Small intestine (tissue), 7 donors: ENCODE measurements at regions not wholly inside any gene's neighbourhood (a gene's known extent, or its start where the extent isn't known, plus 50 kb on each side); places are given as distances from the start of the nearest gene placed in this dataset.
"Not testable (repeated sequence)": the region's sequence is repeated elsewhere in the genome, so short reads cannot be mapped to it uniquely, and the experiment has no call there.

Experiments used
- DNase-seq, 2 donors: peaks; one replicate each; pipeline versions ENCODE4 v3.0.0 to v3.0.0-alpha.2; 2013
- FAIRE-seq: peaks from 2 replicates; lab custom pipeline; 2012; peaks lifted over from hg19 to GRCh38; lab: Jason Lieb, UNC
- H3K27ac ChIP-seq, 3 donors: one replicate each; pipeline ENCODE4 v1.5.1; 2013; ENCODE audit warnings: low read length in 2 of 3, mild to moderate bottlenecking in 2 of 3, control low read depth in 1 of 3, inconsistent platforms in 1 of 3, low read depth in 1 of 3, moderate library complexity in 1 of 3
- H3K27me3 ChIP-seq, 3 donors: one replicate each; pipeline ENCODE4 v1.6.1; 2013; ENCODE audit warnings: low read length in 3 of 3, inconsistent platforms in 1 of 3; ENCODE audit not compliant: control insufficient read depth in 3 of 3, insufficient read depth in 3 of 3
- H3K36me3 ChIP-seq, 3 donors: one replicate each; pipeline ENCODE4 v1.6.1; 2013; ENCODE audit warnings: low read length in 3 of 3, inconsistent platforms in 1 of 3, low read depth in 1 of 3, mild to moderate bottlenecking in 1 of 3, moderate library complexity in 1 of 3; ENCODE audit not compliant: control insufficient read depth in 3 of 3, insufficient read depth in 2 of 3
- H3K4me1 ChIP-seq, 3 donors: one replicate each; pipeline ENCODE4 v1.6.1; 2013; ENCODE audit warnings: low read length in 2 of 3, inconsistent platforms in 1 of 3, low read depth in 1 of 3, mild to moderate bottlenecking in 1 of 3, moderate library complexity in 1 of 3; ENCODE audit not compliant: control insufficient read depth in 3 of 3, insufficient read depth in 2 of 3
- H3K4me3 ChIP-seq, 3 donors: one replicate each; pipeline ENCODE4 v1.5.1; 2013; ENCODE audit warnings: low read length in 3 of 3, control low read depth in 1 of 3, inconsistent platforms in 1 of 3, low read depth in 1 of 3, mild to moderate bottlenecking in 1 of 3, moderate library complexity in 1 of 3
- H3K9me3 ChIP-seq, 2 donors: one replicate each; pipeline ENCODE4 v1.6.1; 2013; ENCODE audit warnings: low read depth in 1 of 2, low read length in 1 of 2; ENCODE audit not compliant: control insufficient read depth in 2 of 2, insufficient read depth in 1 of 2
- WGBS, 3 donors: extraction: QIAGEN DNeasy Blood & Tissue Kit; methylation state at CpG; one replicate each; pipeline ENCODE4 v1.1.7; 2013; 5-methylcytosine and 5-hydroxymethylcytosine counted together
- donor health status: healthy with polysubstance abuse.
- donor health status: control.
- donor health status: control.
- donor health status: Bipolar disorder and iron deficiency.
- donor health status: healthy.

- DNase-seq: peak in 1 of 2 donors; percentile 5
- Histone ChIP-seq H3K27ac (no peak overlapping the region), H3K36me3 (no peaks in the 10 kb centered on the region), H3K9me3 (no peaks in the 10 kb centered on the region), H3K4me3 (no peak overlapping the region), H3K27me3 (no peaks in the 10 kb centered on the region), H3K4me1 (no peaks in the 10 kb centered on the region)
- 25 to 43% (median 33%) methylated on average over 3 of the region's 3 CpGs for WGBS, 3 donors
- no peak for FAIRE-seq
Measured at GRCh38 chr4:137370206-137370633, 162.1 kb downstream of the PCDH18 start.

- no peak for DNase-seq
- WGBS, 3 donors: 60 to 73% (median 65%) methylated on average over 2 of the region's 2 CpGs
- H3K9me3 ChIP-seq: no peaks in the 10 kb centered on the region
- no peaks in the 10 kb centered on the region for H3K36me3 ChIP-seq
- no peak overlapping the region for H3K4me3 ChIP-seq
- no peak for FAIRE-seq
- H3K27ac ChIP-seq: no peak overlapping the region
- no peaks in the 10 kb centered on the region for H3K27me3 ChIP-seq
- H3K4me1 ChIP-seq: no peaks in the 10 kb centered on the region
Measured at GRCh38 chr4:137367620-137368019, 164.7 kb downstream of the PCDH18 start.

- FAIRE-seq: no peak
- no peaks in the 10 kb centered on the region for H3K9me3 ChIP-seq
- no peak for DNase-seq
- H3K4me3 ChIP-seq: no peak overlapping the region
- no peak overlapping the region for H3K27ac ChIP-seq
- no peaks in the 10 kb centered on the region for H3K27me3 ChIP-seq
- 55 to 67% (median 62%) methylated on average over 4 of the region's 4 CpGs for WGBS, 3 donors
- no peaks in the 10 kb centered on the region for H3K36me3 ChIP-seq
- no peaks in the 10 kb centered on the region for H3K4me1 ChIP-seq
Measured at GRCh38 chr4:137363496-137363895, 168.8 kb downstream of the PCDH18 start.

GRCh38 chr4:137361756-137362470 lies 170.4 kb downstream of the PCDH18 start:
- no peaks in the 10 kb centered on the region for H3K9me3 ChIP-seq
- no peaks in the 10 kb centered on the region for H3K4me1 ChIP-seq
- H3K36me3 ChIP-seq: no peaks in the 10 kb centered on the region
- FAIRE-seq (no peak), DNase-seq (no peak)
- H3K27ac ChIP-seq: no peak overlapping the region
- WGBS, 3 donors: 58 to 68% (median 64%) methylated on average over 3 of the region's 3 CpGs
- H3K27me3 ChIP-seq: no peaks in the 10 kb centered on the region
- H3K4me3 ChIP-seq: no peak overlapping the region

GRCh38 chr4:137360761-137361160 lies 171.5 kb downstream of the PCDH18 start:
- Histone ChIP-seq H3K36me3 (no peaks in the 10 kb centered on the region), H3K27ac (no peak overlapping the region), H3K4me3 (no peak overlapping the region), H3K9me3 (no peaks in the 10 kb centered on the region), H3K27me3 (no peaks in the 10 kb centered on the region), H3K4me1 (no peaks in the 10 kb centered on the region)
- 67 to 76% (median 70%) methylated on average over 1 of the region's 1 CpG for WGBS, 3 donors
- FAIRE-seq (no peak), DNase-seq (no peak)

GRCh38 chr4:137359691-137360315 lies 172.5 kb downstream of the PCDH18 start:
- Histone ChIP-seq H3K27me3 (no peaks in the 10 kb centered on the region), H3K4me3 (no peak overlapping the region), H3K9me3 (no peaks in the 10 kb centered on the region), H3K27ac (no peak overlapping the region), H3K4me1 (no peaks in the 10 kb centered on the region), H3K36me3 (no peaks in the 10 kb centered on the region)
- FAIRE-seq (no peak), DNase-seq (no peak)
- WGBS, 3 donors: 44 to 51% (median 46%) methylated on average over 2 of the region's 2 CpGs

GRCh38 chr4:137354562-137354961 lies 177.7 kb downstream of the PCDH18 start:
- not testable (repeated sequence) for H3K4me1 ChIP-seq, DNase-seq, FAIRE-seq

GRCh38 chr4:137347371-137347770 lies 184.9 kb downstream of the PCDH18 start:
- no peaks in the 10 kb centered on the region for H3K4me1 ChIP-seq
- no peak for FAIRE-seq
- no peak for DNase-seq
- H3K4me3 ChIP-seq: no peak overlapping the region
- 46 to 49% (median 48%) methylated on average over 2 of the region's 2 CpGs for WGBS, 3 donors
- no peak overlapping the region for H3K27ac ChIP-seq
- no peaks in the 10 kb centered on the region for H3K36me3 ChIP-seq
- no peaks in the 10 kb centered on the region for H3K27me3 ChIP-seq
- peaks cover 0 to 6% of the 10 kb centered on the region in 2 donors for H3K9me3 ChIP-seq

More at GRCh38 chr4:137354562-137354961, 177.7 kb downstream of the PCDH18 start:
- not testable (repeated sequence) for H3K9me3 ChIP-seq, H3K36me3 ChIP-seq, H3K4me3 ChIP-seq, H3K27me3 ChIP-seq, H3K27ac ChIP-seq
- WGBS, 3 donors: 76 to 83% (median 82%) methylated on average over 2 of the region's 2 CpGs
